IMR-90 (cell line): ENCODE measurements at regions not wholly inside any gene's neighbourhood (a gene's known extent, or its start where the extent isn't known, plus 50 kb on each side); places are given as distances from the start of the nearest gene placed in this dataset.

Experiments
- ATAC-seq: fragments of 200-7000 bp; cut with Tn5 transposase; 2 replicates; pipeline ENCODE4 v1.9.1; 2020; ENCODE audit warnings: low read depth, mild to moderate bottlenecking, moderate library complexity
- BruUV-seq: library from RNA; stranded (reverse); fragments of 400-500 nt; replicated peaks from 2 replicates; lab custom pipeline; 2021; lab: Mats Ljungman, UMichigan
- CTCF ChIA-PET: fragments of 300-600 bp; formaldehyde crosslinking; extraction: SDS; loops from one replicate; lab custom pipeline; 2021; ENCODE audit warnings: antibody characterized with exemption; lab: Yijun Ruan, JAX
- POLR2A ChIA-PET: fragments of 300-600 bp; sonication (Branson Sonifier 250); formaldehyde crosslinking; loops from one replicate; lab custom pipeline; 2022; ENCODE audit warnings: antibody characterized with exemption; ENCODE audit not compliant: unreplicated experiment; lab: Charles Lee
- DNase-seq: peaks from one replicate; pipeline ENCODE4 v3.0.0; 2013
- H2AFZ ChIP-seq: replicated peaks from 2 replicates; pipeline ENCODE3; 2013; ENCODE audit warnings: low read length, mild to moderate bottlenecking; ENCODE audit not compliant: poor library complexity
- H2AK5ac ChIP-seq: 2 replicates; pipeline ENCODE4 v1.6.1; 2013; ENCODE audit warnings: low read depth, low read length, inconsistent platforms
- H2AK9ac ChIP-seq: replicated peaks from 2 replicates; pipeline ENCODE3; 2013; ENCODE audit warnings: mild to moderate bottlenecking, low read depth, low read length, moderate library complexity; ENCODE audit not compliant: poor library complexity
- H2BK120ac ChIP-seq: 2 replicates; pipeline ENCODE4 v1.6.1; 2013; ENCODE audit warnings: low read depth, low read length, inconsistent platforms
- H2BK15ac ChIP-seq: 3 replicates; pipeline ENCODE4 v1.6.1; 2013; ENCODE audit warnings: low read depth, low read length, inconsistent platforms
- H2BK20ac ChIP-seq: 2 replicates; pipeline ENCODE4 v1.6.1; 2013; ENCODE audit warnings: low read depth, mild to moderate bottlenecking, inconsistent platforms, low read length, moderate library complexity
- H2BK5ac ChIP-seq: 2 replicates; pipeline ENCODE4 v1.6.1; 2013; ENCODE audit warnings: mild to moderate bottlenecking, low read depth, low read length, inconsistent platforms; ENCODE audit not compliant: poor library complexity, severe bottlenecking
- H3K14ac ChIP-seq: replicated peaks from 2 replicates; pipeline ENCODE4 v1.6.1; 2013; ENCODE audit warnings: low read depth, low read length, inconsistent platforms
- H3K18ac ChIP-seq: 2 replicates; pipeline ENCODE4 v1.6.1; 2013; ENCODE audit warnings: low read depth, low read length, control low read depth
- H3K23ac ChIP-seq: 2 replicates; pipeline ENCODE4 v1.6.1; 2013; ENCODE audit warnings: low read depth, low read length, inconsistent platforms
- H3K27ac ChIP-seq: 2 replicates; pipeline ENCODE4 v1.5.1; 2013; ENCODE audit warnings: mild to moderate bottlenecking, control low read depth, low read length; ENCODE audit not compliant: insufficient read depth
- H3K27me3 ChIP-seq: 2 replicates; pipeline ENCODE4 v1.6.1; 2013; ENCODE audit warnings: low read length; ENCODE audit not compliant: control insufficient read depth, insufficient read depth
- H3K36me3 ChIP-seq: 2 replicates; pipeline ENCODE4 v1.6.1; 2013; ENCODE audit warnings: low read length, mixed read lengths; ENCODE audit not compliant: control insufficient read depth, insufficient read depth
- H3K4ac ChIP-seq: 2 replicates; pipeline ENCODE4 v1.6.1; 2013; ENCODE audit warnings: low read depth, low read length, inconsistent platforms
- H3K4me1 ChIP-seq: 2 replicates; pipeline ENCODE4 v1.6.1; 2013; ENCODE audit warnings: low read length, mixed read lengths; ENCODE audit not compliant: control insufficient read depth, insufficient read depth
- H3K4me2 ChIP-seq: 2 replicates; pipeline ENCODE4 v1.6.1; 2013; ENCODE audit warnings: low read depth, mild to moderate bottlenecking, control low read depth, low read length, moderate library complexity
- H3K4me3 ChIP-seq: 2 replicates; pipeline ENCODE4 v1.5.1; 2013; ENCODE audit warnings: low read depth, mild to moderate bottlenecking, control low read depth, low read length, moderate library complexity; ENCODE audit not compliant: insufficient read depth
- H3K56ac ChIP-seq: 2 replicates; pipeline ENCODE4 v1.6.1; 2013; ENCODE audit warnings: low read length, inconsistent platforms; ENCODE audit not compliant: insufficient read depth; ENCODE audit errors: extremely low read depth
- H3K79me1 ChIP-seq, 2 experiments: 2 replicates each; pipeline ENCODE4 v1.6.1; 2013; ENCODE audit warnings: low read length in 2 of 2, inconsistent platforms in 1 of 2, low read depth in 1 of 2
- H3K9ac ChIP-seq: 2 replicates; pipeline ENCODE4 v1.6.1; 2013; ENCODE audit warnings: low read depth, low read length, control low read depth
- H3K9me1 ChIP-seq: 2 replicates; pipeline ENCODE4 v1.6.1; 2013; ENCODE audit warnings: low read length, inconsistent platforms; ENCODE audit not compliant: insufficient read depth
- H3K9me3 ChIP-seq: 2 replicates; pipeline ENCODE4 v1.6.1; 2013; ENCODE audit warnings: low read length; ENCODE audit not compliant: control insufficient read depth, insufficient read depth
- H4K20me1 ChIP-seq: 2 replicates; pipeline ENCODE4 v1.6.1; 2013; ENCODE audit warnings: low read length, inconsistent platforms; ENCODE audit not compliant: insufficient read depth
- H4K5ac ChIP-seq: 2 replicates; pipeline ENCODE4 v1.6.1; 2013; ENCODE audit warnings: mild to moderate bottlenecking, low read depth, low read length, control low read depth
- H4K8ac ChIP-seq, 2 experiments: 2 replicates each; pipeline ENCODE4 v1.6.1; 2013; ENCODE audit warnings: low read depth in 2 of 2, low read length in 2 of 2, control low read depth in 1 of 2, inconsistent platforms in 1 of 2
- H4K91ac ChIP-seq: 2 replicates; pipeline ENCODE4 v1.6.1; 2013; ENCODE audit warnings: low read depth, low read length, inconsistent platforms; ENCODE audit not compliant: insufficient read depth
- BHLHE40 ChIP-seq: fragments of 150-350 bp; IDR thresholded peaks from 2 replicates; pipeline ENCODE4 v1.6.1; 2016; ENCODE audit warnings: mild to moderate bottlenecking, low read depth, low read length
- CEBPB ChIP-seq: IDR thresholded peaks from 2 replicates; pipeline ENCODE4 v1.6.1; 2012; ENCODE audit warnings: low read depth, low read length, improper control_type of control experiment
- ELK1 ChIP-seq: fragments of 150-350 bp; IDR thresholded peaks from 2 replicates; pipeline ENCODE4 v1.6.1; 2016; ENCODE audit warnings: low read depth, mild to moderate bottlenecking, low read length, moderate library complexity, borderline replicate concordance
- FOS ChIP-seq: fragments of 150-350 bp; IDR thresholded peaks from 2 replicates; pipeline ENCODE4 v1.6.1; 2016; ENCODE audit warnings: low read depth, low read length
- MAFK ChIP-seq: IDR thresholded peaks from 2 replicates; pipeline ENCODE4 v1.6.1; 2012; ENCODE audit warnings: low read depth, low read length, improper control_type of control experiment
- MAZ ChIP-seq: IDR thresholded peaks from 2 replicates; pipeline ENCODE4 v1.6.1; 2012; ENCODE audit warnings: low read depth, mild to moderate bottlenecking, low read length, improper control_type of control experiment, moderate library complexity, borderline replicate concordance
- MXI1 ChIP-seq: IDR thresholded peaks from 2 replicates; pipeline ENCODE4 v1.6.1; 2012; ENCODE audit warnings: low read depth, mild to moderate bottlenecking, low read length, moderate library complexity, borderline replicate concordance
- POLR2A ChIP-seq: IDR thresholded peaks from 2 replicates; pipeline ENCODE4 v1.6.1; 2012; ENCODE audit warnings: mild to moderate bottlenecking, low read depth, low read length
- RAD21 ChIP-seq: IDR thresholded peaks from 2 replicates; pipeline ENCODE4 v1.6.1; 2012; ENCODE audit warnings: low read length, improper control_type of control experiment
- RCOR1 ChIP-seq: IDR thresholded peaks from 2 replicates; pipeline ENCODE4 v1.6.1; 2012; ENCODE audit warnings: mild to moderate bottlenecking, low read length, improper control_type of control experiment; ENCODE audit not compliant: insufficient replicate concordance
- RFX5 ChIP-seq: IDR thresholded peaks from 2 replicates; pipeline ENCODE4 v1.8.0; 2012; ENCODE audit warnings: low read depth, mild to moderate bottlenecking, low read length, moderate library complexity
- SMC3 ChIP-seq: fragments of 150-350 bp; IDR thresholded peaks from 2 replicates; pipeline ENCODE4 v1.6.1; 2016; ENCODE audit warnings: low read depth, mild to moderate bottlenecking, antibody characterized with exemption, low read length, moderate library complexity
- USF2 ChIP-seq: fragments of 150-350 bp; IDR thresholded peaks from 2 replicates; pipeline ENCODE4 v1.6.1; 2017; ENCODE audit warnings: mild to moderate bottlenecking, antibody characterized with exemption, low read length, low read depth
- WGBS, 2 experiments: methylation state at CpG; one replicate each; pipeline versions ENCODE4 v1.1.5 to v1.1.7; 2013; ENCODE audit warnings: missing lambda C conversion rate in 2 of 2; ENCODE audit not compliant: insufficient read length in 1 of 2; ENCODE audit errors: extremely low coverage in 2 of 2; 5-methylcytosine and 5-hydroxymethylcytosine counted together
- dilution Hi-C: fragments of 300-500 bp; cut with HindIII; formaldehyde crosslinking; loops from one replicate; pipeline ENCODE4 v1.14.3; 2018; ENCODE audit warnings: low sequenced_read_pairs; ENCODE audit not compliant: unreplicated experiment
- in situ Hi-C: fragments of 300-500 bp; cut with MboI; formaldehyde crosslinking; loops from 3 replicates; pipeline ENCODE4 v1.14.3; 2019; ENCODE audit warnings: low sequenced_read_pairs, inconsistent platforms, mixed read lengths
- intact Hi-C: fragments of 100-400 bp; cut with micrococcal nuclease; formaldehyde crosslinking; loops from 2 replicates; pipeline ENCODE4 v1.10.0; 2022

- Histone ChIP-seq H2AFZ (no peak overlapping the region), H3K4me2 (no peak overlapping the region), H3K27ac (no peak overlapping the region), H2AK5ac (no peak overlapping the region), H3K23ac (no peak overlapping the region), H4K5ac (no peak overlapping the region), H3K18ac (no peak overlapping the region), H2BK5ac (no peak overlapping the region), H3K4ac (no peak overlapping the region), H3K27me3 (no peaks in the 10 kb centered on the region), H2BK15ac (no peak overlapping the region), H3K9me3 (no peaks in the 10 kb centered on the region), H2BK20ac (no peak overlapping the region), H3K4me3 (no peak overlapping the region), H2AK9ac (no peak overlapping the region), H3K9me1 (no peaks in the 10 kb centered on the region), H4K8ac (no peak overlapping the region), H3K56ac (no peak overlapping the region), H3K79me1 (no peaks in the 10 kb centered on the region), H4K91ac (no peak overlapping the region), H3K36me3 (no peaks in the 10 kb centered on the region), H3K4me1 (no peaks in the 10 kb centered on the region), H4K20me1 (no peaks in the 10 kb centered on the region), H3K9ac (no peak overlapping the region), H2BK120ac (no peak overlapping the region), H3K14ac (no peak overlapping the region)
- DNase-seq (no peak), ATAC-seq (no peak)
- TF ChIP-seq ELK1, result no peak
- no peak for TF ChIP-seq SMC3
- no peak for TF ChIP-seq POLR2A
- no peak for TF ChIP-seq RAD21
- TF ChIP-seq CEBPB, result no peak
- TF ChIP-seq USF2, result no peak
- TF ChIP-seq RCOR1, result no peak
- TF ChIP-seq MAZ, result no peak
- TF ChIP-seq BHLHE40, result no peak
- TF ChIP-seq MAFK, result no peak
- TF ChIP-seq FOS, result no peak
- no peak for TF ChIP-seq MXI1
- TF ChIP-seq RFX5, result no peak
- in situ Hi-C loops (no loop called here), dilution Hi-C loops (no loop called here), intact Hi-C loops (no loop called here)
- ChIA-PET CTCF (no interaction called here), POLR2A (no interaction called here)
- no TSS peak for BruUV-seq
- 97% methylated on average over 4 of the region's 7 CpGs; no CpG with 5 or more reads in 1 of the 2 experiments for WGBS, 2 experiments
These were observed 358.8 kb downstream of the C12orf50 start for GRCh38 chr12:87670448-87670847.
